CD4-positive, alpha-beta T cell treated with Interferon gamma for 1 hour (primary cell): ENCODE measurements at regions not wholly inside any gene's neighbourhood (a gene's known extent, or its start where the extent isn't known, plus 50 kb on each side); places are given as distances from the start of the nearest gene placed in this dataset.
"Not testable (repeated sequence)": the region's sequence is repeated elsewhere in the genome, so short reads cannot be mapped to it uniquely, and the experiment has no call there.

Source experiments
- DNase-seq: peaks from one replicate; pipeline ENCODE4 v3.0.0-alpha.2; 2020

GRCh38 chr5:162487528-162488525 is 420.3 kb downstream of the GABRG2 start:
- DNase-seq: no peak

GRCh38 chr5:162496100-162496808 is 428.7 kb downstream of the GABRG2 start:
- no peak for DNase-seq

GRCh38 chr5:162497455-162497854 is 429.9 kb downstream of the GABRG2 start:
- no peak for DNase-seq

- no peak for DNase-seq
Measured at GRCh38 chr5:162502780-162503179, 435.2 kb downstream of the GABRG2 start.

- no peak for DNase-seq
Measured at GRCh38 chr5:162503796-162504195, 436.2 kb downstream of the GABRG2 start.

GRCh38 chr5:162512935-162513565 is 445.5 kb downstream of the GABRG2 start:
- DNase-seq: no peak

- no peak for DNase-seq
Measured at GRCh38 chr5:162514116-162514515, 446.5 kb downstream of the GABRG2 start.

GRCh38 chr5:162520878-162521277 is 453.3 kb downstream of the GABRG2 start:
- DNase-seq: no peak

GRCh38 chr5:162529209-162529608 is 461.6 kb downstream of the GABRG2 start:
- no peak for DNase-seq

GRCh38 chr5:162529886-162530285 is 462.3 kb downstream of the GABRG2 start:
- DNase-seq: no peak

GRCh38 chr5:162543437-162543836 is 475.9 kb downstream of the GABRG2 start:
- no peak for DNase-seq

GRCh38 chr5:162544905-162545304 is 477.3 kb downstream of the GABRG2 start:
- no peak for DNase-seq

GRCh38 chr5:162550236-162550635 is 482.7 kb downstream of the GABRG2 start:
- no peak for DNase-seq

- DNase-seq: no peak
Measured at GRCh38 chr5:162558120-162558519, 490.5 kb downstream of the GABRG2 start.

- DNase-seq: no peak
Measured at GRCh38 chr5:162567644-162568043, 500.1 kb downstream of the GABRG2 start.

- DNase-seq: no peak
Measured at GRCh38 chr5:162573758-162574157, 506.2 kb downstream of the GABRG2 start.

GRCh38 chr5:162591724-162592123 is 524.2 kb downstream of the GABRG2 start:
- DNase-seq: no peak

- no peak for DNase-seq
Measured at GRCh38 chr5:162593881-162594280, 526.3 kb downstream of the GABRG2 start.

GRCh38 chr5:162603443-162604070 is 536.0 kb downstream of the GABRG2 start:
- no peak for DNase-seq

GRCh38 chr5:162607879-162608278 is 540.3 kb downstream of the GABRG2 start:
- DNase-seq: no peak

- DNase-seq: not testable (repeated sequence)
Measured at GRCh38 chr5:162621726-162622263, 554.2 kb downstream of the GABRG2 start.

- no peak for DNase-seq
Measured at GRCh38 chr5:162624110-162624509, 556.5 kb downstream of the GABRG2 start.

- DNase-seq: no peak
Measured at GRCh38 chr5:162637481-162637880, 569.9 kb downstream of the GABRG2 start.
